AG09309 (cell line): ENCODE measurements at regions not wholly inside any gene's neighbourhood (a gene's known extent, or its start where the extent isn't known, plus 50 kb on each side); places are given as distances from the start of the nearest gene placed in this dataset.
A peak's percentile ranks its signal among the peaks of the same experiment; 100 is the strongest.

Experiments
- DNase-seq: peaks from one replicate; pipeline ENCODE4 v3.0.0-alpha.2; 2010; ENCODE audit warnings: low read depth
- H3K4me3 ChIP-seq: 2 replicates; pipeline ENCODE4 v1.5.1; 2011; ENCODE audit warnings: mild to moderate bottlenecking, low read depth, low read length, moderate library complexity; ENCODE audit not compliant: control insufficient read depth
- CTCF ChIP-seq: IDR thresholded peaks from 2 replicates; pipeline ENCODE4 v1.5.1; 2011; ENCODE audit warnings: mild to moderate bottlenecking, low read depth, low read length, inconsistent platforms; ENCODE audit not compliant: insufficient read depth, control insufficient read depth; ENCODE audit errors: missing control alignments

GRCh38 chr6:21885532-21886114 is 292.1 kb downstream of the SOX4 start:
- TF ChIP-seq CTCF = no peak
- no peak overlapping the region for H3K4me3 ChIP-seq
- DNase-seq = peak; percentile 85

DNA sequence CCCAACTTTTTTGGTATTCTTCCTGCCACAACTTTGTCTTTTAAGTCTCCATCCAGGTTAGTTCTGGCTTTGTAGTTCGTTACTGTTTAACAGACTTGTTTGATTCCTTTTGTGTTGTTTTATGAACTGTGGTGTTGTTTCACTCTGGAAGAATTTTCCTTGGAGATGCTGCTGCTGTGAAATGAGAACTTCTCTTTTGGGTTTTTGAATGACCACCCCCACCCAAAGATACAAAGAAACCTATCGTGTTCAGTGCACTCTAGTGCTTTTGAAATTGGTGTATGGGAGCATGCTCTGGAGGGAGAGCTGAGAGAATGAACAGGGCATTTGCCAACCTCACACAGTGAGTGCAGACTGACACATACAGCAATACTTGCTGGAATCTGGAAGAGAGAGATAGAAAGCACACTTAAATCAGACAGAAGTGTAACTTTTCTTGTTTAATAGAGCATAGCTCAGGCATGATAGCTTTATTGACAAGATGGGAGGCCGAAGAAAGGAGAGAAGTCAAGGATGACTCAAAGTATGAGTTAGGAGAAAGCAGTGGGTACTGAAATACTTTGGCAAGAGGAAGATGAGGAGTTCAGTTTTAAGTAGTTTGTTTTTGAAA is 293.1 kb downstream of the SOX4 start:
- peak; percentile 25 for DNase-seq
- TF ChIP-seq CTCF = no peak
- H3K4me3 ChIP-seq = no peak overlapping the region

DNA sequence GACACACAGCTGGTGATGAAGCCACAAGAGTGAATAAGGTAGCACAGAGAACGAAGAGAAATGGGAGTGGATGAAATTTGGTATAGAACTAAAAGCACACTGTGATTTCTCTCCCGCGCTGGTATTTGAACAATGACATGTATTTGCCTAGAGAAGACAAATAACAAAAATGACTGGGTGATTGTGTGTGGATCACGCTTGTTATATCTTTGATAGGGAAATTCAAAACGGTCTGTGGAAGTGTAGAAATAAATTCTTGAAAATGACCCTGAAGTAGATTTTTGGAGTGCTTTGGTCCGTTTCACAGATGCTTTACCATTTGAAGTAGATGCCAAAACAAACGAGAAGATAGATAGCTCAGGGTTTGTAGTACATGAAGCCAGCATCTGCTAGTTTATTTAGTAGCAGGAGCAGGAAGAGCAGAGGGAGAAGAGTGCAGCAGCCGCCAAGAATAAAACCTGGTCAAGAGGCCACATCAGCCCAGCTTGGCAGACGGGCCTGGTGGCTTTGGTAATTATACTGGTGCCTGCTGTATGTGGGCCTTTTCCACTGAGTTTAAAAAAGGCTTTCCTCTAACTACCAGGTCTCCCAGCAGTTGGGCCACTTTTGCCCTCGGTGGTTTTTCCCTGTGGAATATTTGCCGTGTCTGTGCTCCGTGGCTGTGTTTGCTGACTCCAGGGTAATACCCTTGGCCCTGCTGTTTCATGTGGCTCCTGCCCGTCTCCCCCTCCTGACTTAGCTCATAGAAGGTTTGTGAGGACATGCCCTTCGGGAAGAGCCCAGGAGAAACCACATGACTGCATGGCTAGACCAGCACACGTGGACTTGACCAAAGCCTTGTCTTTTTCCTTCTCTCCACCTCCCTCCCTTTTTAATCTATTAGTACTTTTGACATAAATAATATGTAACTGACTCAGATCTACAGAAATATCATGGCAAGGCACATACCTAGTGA is 294.0 kb downstream of the SOX4 start:
- no peak for TF ChIP-seq CTCF
- no peak overlapping the region for H3K4me3 ChIP-seq
- no peak for DNase-seq

GRCh38 chr6:21891080-21891479 is 297.5 kb downstream of the SOX4 start:
- DNase-seq = no peak
- no peak overlapping the region for H3K4me3 ChIP-seq
- no peak for TF ChIP-seq CTCF

GRCh38 chr6:21893793-21894192 is 300.2 kb downstream of the SOX4 start:
- DNase-seq = no peak
- TF ChIP-seq CTCF = no peak
- no peak overlapping the region for H3K4me3 ChIP-seq

GRCh38 chr6:21895555-21895954 is 302.0 kb downstream of the SOX4 start:
- no peak for DNase-seq
- no peak for TF ChIP-seq CTCF
- H3K4me3 ChIP-seq = no peak overlapping the region
